ENCODE measurements at regions not wholly inside any gene's neighbourhood (a gene's known extent, or its start where the extent isn't known, plus 50 kb on each side); places are given as distances from the start of the nearest gene placed in this dataset.

GRCh38 chr3:106083207-106083606 lies 214.4 kb upstream of the CBLB start:
- Mint-ChIP-seq H3K27me3 (ENCODE audit: low read depth) (no peaks in the 10 kb centered on the region), H3K36me3 (ENCODE audit: low read depth) (peaks cover 4% of the 10 kb centered on the region)
- TF ChIP-seq CTCF (IDR thresholded peaks at IDR 0.05; ENCODE audit: unreplicated experiment in 3 of 3) = no peak

GRCh38 chr3:106083854-106084253 lies 215.0 kb upstream of the CBLB start:
- H3K36me3 Mint-ChIP-seq (ENCODE audit: low read depth) = peaks cover 4% of the 10 kb centered on the region

More at GRCh38 chr3:106083207-106083606, 214.4 kb upstream of the CBLB start:
- no peak overlapping the region for H3K4me3 Mint-ChIP-seq
- H3K27ac Mint-ChIP-seq = peak overlapping the region in 1 of 3 experiments; percentile 29
- H3K4me1 Mint-ChIP-seq = peaks cover 8% of the 10 kb centered on the region
- H3K9me3 Mint-ChIP-seq = peaks cover 5% of the 10 kb centered on the region

GRCh38 chr3:106086038-106086437 lies 217.2 kb upstream of the CBLB start:
- peaks cover 4% of the 10 kb centered on the region for H3K36me3 Mint-ChIP-seq (ENCODE audit: low read depth)
- peak overlapping the region; percentile 37 to 74 (median 72) for H3K27ac Mint-ChIP-seq
- peaks cover 12% of the 10 kb centered on the region for H3K4me1 Mint-ChIP-seq
- no peaks in the 10 kb centered on the region for H3K27me3 Mint-ChIP-seq (ENCODE audit: low read depth)
- H3K9me3 Mint-ChIP-seq = peaks cover 5% of the 10 kb centered on the region
- H3K4me3 Mint-ChIP-seq = no peak overlapping the region
- no peak for TF ChIP-seq CTCF (IDR thresholded peaks at IDR 0.05; ENCODE audit: unreplicated experiment in 3 of 3)

More at GRCh38 chr3:106083854-106084253, 215.0 kb upstream of the CBLB start:
- Mint-ChIP-seq H3K4me3 (no peak overlapping the region), H3K9me3 (peaks cover 5% of the 10 kb centered on the region), H3K27ac (no peak overlapping the region), H3K27me3 (ENCODE audit: low read depth) (no peaks in the 10 kb centered on the region), H3K4me1 (peaks cover 10% of the 10 kb centered on the region)
- no peak for TF ChIP-seq CTCF (IDR thresholded peaks at IDR 0.05; ENCODE audit: unreplicated experiment in 3 of 3)

GRCh38 chr3:106086636-106087035 lies 217.8 kb upstream of the CBLB start:
- Mint-ChIP-seq H3K27ac (no peak overlapping the region), H3K9me3 (peaks cover 5% of the 10 kb centered on the region), H3K4me1 (peaks cover 12% of the 10 kb centered on the region), H3K36me3 (ENCODE audit: low read depth) (peaks cover 4% of the 10 kb centered on the region), H3K4me3 (no peak overlapping the region), H3K27me3 (ENCODE audit: low read depth) (no peaks in the 10 kb centered on the region)
- no peak for TF ChIP-seq CTCF (IDR thresholded peaks at IDR 0.05; ENCODE audit: unreplicated experiment in 3 of 3)

- H3K27me3 Mint-ChIP-seq (ENCODE audit: low read depth) = no peaks in the 10 kb centered on the region
- no peak overlapping the region for H3K4me3 Mint-ChIP-seq
- TF ChIP-seq CTCF (IDR thresholded peaks at IDR 0.05; ENCODE audit: unreplicated experiment in 3 of 3) = no peak
- H3K4me1 Mint-ChIP-seq = peaks cover 12% of the 10 kb centered on the region
- peak overlapping the region in 1 of 3 experiments; percentile 54 for H3K27ac Mint-ChIP-seq
- peaks cover 4% of the 10 kb centered on the region for H3K36me3 Mint-ChIP-seq (ENCODE audit: low read depth)
- H3K9me3 Mint-ChIP-seq = peaks cover 5% of the 10 kb centered on the region
Measured at GRCh38 chr3:106088304-106088703, 219.5 kb upstream of the CBLB start.

- Mint-ChIP-seq H3K27me3 (ENCODE audit: low read depth) (no peaks in the 10 kb centered on the region), H3K27ac (peak overlapping the region in 1 of 3 experiments; percentile 54), H3K36me3 (ENCODE audit: low read depth) (peaks cover 4% of the 10 kb centered on the region), H3K4me1 (peaks cover 12% of the 10 kb centered on the region), H3K9me3 (peaks cover 5% of the 10 kb centered on the region), H3K4me3 (no peak overlapping the region)
- no peak for TF ChIP-seq CTCF (IDR thresholded peaks at IDR 0.05; ENCODE audit: unreplicated experiment in 3 of 3)
Measured at GRCh38 chr3:106088899-106089298, 220.1 kb upstream of the CBLB start.
